ENCODE measurements at regions not wholly inside any gene's neighbourhood (a gene's known extent, or its start where the extent isn't known, plus 50 kb on each side); places are given as distances from the start of the nearest gene placed in this dataset.

DNA sequence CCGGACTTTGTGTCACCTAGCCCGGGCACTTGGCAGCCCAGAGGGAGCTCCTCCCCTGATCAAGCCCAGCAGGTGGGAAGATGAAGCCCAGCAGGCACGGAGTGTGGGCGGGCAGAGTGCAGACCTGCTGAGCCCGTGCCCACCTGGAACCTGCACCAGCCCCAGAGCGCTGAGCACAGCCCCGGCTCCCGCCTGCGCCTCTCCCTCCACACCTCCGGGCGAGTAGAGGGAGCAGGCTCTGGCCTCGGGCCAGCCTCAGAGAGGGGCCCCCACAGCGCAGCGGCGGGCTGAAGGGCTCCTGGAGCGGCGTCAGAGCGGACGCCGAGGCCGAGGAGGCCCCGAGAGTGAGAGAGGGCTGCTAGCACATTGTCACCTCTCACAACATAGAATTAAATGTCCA is 257.7 kb downstream of the VGLL3 start:
- no peak for DNase-seq (ENCODE audit: low read depth, low spot score)

- no peak for DNase-seq (ENCODE audit: low read depth, low spot score)
Observed at GRCh38 chr3:86731501-86731901, 259.4 kb downstream of the VGLL3 start.

DNA sequence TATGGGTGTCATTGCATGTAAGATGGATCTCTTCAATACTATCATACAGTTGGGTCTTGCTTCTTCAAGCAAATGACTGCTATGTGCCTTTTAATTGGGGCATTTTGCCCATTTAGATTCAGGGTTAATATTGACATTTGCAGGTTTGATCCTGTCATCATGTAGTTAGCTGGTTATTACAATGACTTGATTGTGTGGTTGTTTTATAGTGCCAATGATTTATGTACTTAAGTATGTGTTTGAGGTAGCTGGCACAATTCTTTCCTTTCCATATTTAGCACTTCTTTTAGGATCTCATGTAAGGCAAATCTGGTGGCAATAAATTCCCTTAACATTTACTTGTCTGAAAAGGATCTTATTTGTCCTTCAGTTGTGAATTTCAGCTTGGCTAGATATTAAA is 267.5 kb downstream of the VGLL3 start:
- no peak for DNase-seq (ENCODE audit: low read depth, low spot score)

GRCh38 chr3:86711634-86712033 is 279.3 kb downstream of the VGLL3 start:
- DNase-seq (ENCODE audit: low read depth, low spot score) = no peak

- no peak for DNase-seq (ENCODE audit: low read depth, low spot score)
Observed at GRCh38 chr3:86708893-86709292, 282.1 kb downstream of the VGLL3 start.

DNA sequence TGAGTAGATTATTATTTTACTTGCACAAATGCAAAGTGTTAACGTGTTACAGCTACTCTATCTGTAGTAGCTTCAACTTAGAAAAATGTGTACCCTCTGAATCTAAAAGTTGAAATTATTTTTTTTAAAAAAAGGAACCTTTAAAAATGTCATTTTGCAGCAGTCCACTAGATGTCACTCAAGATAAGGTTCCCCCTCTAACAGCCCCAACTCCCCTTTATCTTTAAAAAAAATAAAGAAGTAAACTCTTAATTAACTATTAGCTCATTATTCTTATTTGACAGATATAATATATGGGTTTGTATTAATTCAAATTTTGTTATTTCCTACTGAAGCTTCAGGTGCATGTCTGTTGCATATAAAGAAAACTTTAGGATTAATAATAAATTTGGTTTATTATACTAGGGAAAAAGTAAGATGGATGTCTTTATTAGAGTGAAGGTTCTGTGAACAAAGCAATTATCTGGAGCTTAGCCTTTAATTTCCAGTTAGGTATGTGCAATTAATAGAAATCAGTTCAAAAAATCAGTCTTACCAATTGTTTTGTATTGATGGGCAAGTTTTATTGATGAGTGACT is 288.5 kb downstream of the VGLL3 start:
- no peak for DNase-seq (ENCODE audit: low read depth, low spot score)

GRCh38 chr3:86695752-86696151 is 295.2 kb downstream of the VGLL3 start:
- no peak for DNase-seq (ENCODE audit: low read depth, low spot score)

GRCh38 chr3:86673991-86674390 is 317.0 kb downstream of the VGLL3 start:
- no peak for DNase-seq (ENCODE audit: low read depth, low spot score)

- no peak for DNase-seq (ENCODE audit: low read depth, low spot score)
Observed at GRCh38 chr3:86661817-86662216, 329.1 kb downstream of the VGLL3 start.

- DNase-seq (ENCODE audit: low read depth, low spot score) = no peak
Observed at GRCh38 chr3:86658876-86659275, 332.1 kb downstream of the VGLL3 start.

DNA sequence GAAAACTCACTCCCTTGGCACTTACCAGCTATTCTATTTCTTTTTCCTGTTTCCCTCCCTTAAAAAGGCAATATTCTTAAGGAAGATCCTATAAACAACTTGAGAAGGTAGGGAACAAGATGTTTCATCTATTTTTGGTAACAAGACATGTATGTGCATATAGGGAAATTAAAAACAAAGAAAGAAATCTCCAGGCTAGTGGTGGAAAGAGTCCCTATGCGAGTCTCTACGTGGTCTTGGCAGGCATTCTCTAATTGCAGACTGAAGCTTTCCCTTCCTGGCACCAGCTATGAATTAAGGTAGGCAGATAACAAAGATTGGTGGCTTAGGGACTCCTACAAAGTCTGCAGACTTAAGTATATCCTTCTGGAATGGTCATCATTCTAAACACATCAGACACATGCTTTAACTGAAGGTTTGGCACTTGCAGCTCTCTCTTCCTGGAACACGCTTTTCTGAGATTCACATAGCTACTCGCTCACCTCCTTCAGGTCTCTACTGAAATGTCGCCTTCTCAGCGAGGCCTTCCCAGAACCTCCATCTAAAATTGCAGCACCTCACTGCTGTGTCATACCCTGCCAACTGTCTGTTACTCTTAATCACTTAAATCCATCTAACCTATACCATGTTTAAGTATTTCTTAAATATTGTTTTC is 336.0 kb downstream of the VGLL3 start:
- DNase-seq (ENCODE audit: low read depth, low spot score) = no peak

DNA sequence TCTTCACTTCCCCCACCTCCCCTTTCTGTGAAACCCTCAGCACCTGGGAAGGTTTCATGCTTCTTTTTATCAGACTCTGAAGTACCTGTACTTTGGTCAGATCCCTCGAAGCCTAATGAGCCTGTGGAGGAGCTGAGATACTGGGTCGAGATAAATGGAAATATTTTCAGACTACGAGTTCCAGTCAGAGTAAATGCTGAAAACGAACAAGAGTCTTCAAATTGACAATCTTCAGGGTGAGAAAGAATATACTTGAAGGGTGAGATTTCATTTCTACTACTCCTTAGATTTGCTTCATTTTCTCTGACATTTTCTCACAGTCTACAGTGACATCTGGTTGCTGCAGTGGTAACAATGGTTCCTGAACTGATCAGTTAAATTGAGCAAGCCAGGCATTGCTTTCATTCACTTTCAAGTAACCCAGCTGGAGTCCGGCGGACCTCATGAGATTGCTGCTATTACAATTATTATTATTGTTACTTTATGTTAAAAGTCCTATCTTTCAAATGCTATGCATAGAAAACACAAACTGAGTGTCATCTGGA is 337.2 kb downstream of the VGLL3 start:
- DNase-seq (ENCODE audit: low read depth, low spot score) = no peak

- DNase-seq (ENCODE audit: low read depth, low spot score) = no peak
Observed at GRCh38 chr3:86648087-86648486, 342.9 kb downstream of the VGLL3 start.

DNA sequence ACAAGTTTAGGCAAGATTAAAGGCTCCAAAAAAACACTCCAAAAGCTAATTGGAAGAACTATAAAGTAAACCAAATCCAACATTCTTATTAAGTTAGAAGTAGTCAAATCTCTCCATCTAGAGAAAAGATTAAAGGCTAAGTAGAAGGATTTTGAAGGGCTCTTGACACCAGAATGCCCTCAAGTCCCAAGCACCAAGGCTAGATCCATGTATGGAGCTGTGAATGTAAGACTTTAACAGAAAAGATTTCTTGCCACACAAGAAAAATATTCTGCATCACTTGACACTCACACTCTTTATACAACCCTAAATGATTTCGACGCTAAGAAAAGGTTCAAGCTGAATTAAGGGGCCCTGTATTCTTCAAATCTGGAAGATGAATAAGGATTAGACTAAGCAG is 345.2 kb downstream of the VGLL3 start:
- DNase-seq (ENCODE audit: low read depth, low spot score) = no peak

GRCh38 chr3:86634361-86634760 is 356.6 kb downstream of the VGLL3 start:
- DNase-seq (ENCODE audit: low read depth, low spot score) = no peak

DNA sequence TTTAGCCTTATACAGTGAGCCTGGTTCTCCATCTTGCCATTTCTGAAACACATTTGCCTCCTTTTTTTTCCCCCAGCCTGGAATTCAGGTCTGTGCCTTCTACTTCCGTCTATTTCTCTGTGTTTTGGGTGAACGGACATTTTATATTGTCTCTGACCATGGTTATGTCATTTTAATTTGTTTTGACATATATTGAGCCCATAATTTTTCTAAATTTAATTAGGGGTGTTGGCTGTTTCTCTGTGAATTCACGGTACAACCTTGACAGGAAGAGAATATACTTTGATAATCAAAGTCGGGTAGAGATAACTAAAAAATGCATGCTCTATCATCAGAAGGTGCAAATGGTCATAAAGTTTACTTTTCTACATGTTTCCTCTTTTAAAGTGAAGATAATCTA is 361.4 kb downstream of the VGLL3 start:
- DNase-seq (ENCODE audit: low read depth, low spot score) = no peak

DNA sequence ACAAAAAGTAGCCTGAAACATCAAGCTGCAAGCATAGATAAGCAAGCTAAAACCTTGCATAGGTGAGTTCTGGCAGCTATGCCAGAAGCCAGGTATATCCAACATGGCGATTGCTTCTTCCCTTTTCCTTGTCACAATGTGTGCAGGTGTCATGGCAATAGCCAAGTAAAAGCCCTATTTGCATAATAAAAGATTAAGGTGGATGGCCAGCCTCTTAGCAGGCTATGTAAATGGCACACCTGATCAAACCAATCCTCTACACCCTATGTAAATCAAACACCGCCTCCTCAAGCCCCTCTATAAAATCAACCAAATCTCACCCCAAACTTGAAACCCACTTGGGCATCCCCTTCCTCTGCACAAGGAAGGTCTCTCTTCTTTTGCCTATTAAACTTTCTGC is 366.8 kb downstream of the VGLL3 start:
- no peak for DNase-seq (ENCODE audit: low read depth, low spot score)

GRCh38 chr3:86618706-86619105 is 372.2 kb downstream of the VGLL3 start:
- DNase-seq (ENCODE audit: low read depth, low spot score) = no peak

DNA sequence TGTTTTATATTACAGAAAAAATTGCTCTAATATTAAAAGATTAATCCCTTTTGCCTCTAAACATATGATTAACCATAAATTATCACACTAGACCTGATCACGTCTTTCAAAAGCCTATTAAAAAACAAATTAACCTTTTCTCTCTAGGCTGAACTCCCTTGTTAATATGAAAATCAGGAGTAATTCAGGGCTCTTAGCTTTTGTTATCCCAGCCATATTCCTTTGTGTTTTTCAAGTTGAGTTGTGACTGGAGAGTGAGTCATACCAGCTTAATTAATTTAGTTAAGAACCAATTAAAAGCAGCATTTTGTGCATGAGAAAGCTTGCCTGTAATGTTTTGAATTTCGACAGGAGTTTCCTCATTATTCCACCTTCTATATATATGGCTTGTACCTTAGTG is 385.8 kb downstream of the VGLL3 start:
- no peak for DNase-seq (ENCODE audit: low read depth, low spot score)

DNA sequence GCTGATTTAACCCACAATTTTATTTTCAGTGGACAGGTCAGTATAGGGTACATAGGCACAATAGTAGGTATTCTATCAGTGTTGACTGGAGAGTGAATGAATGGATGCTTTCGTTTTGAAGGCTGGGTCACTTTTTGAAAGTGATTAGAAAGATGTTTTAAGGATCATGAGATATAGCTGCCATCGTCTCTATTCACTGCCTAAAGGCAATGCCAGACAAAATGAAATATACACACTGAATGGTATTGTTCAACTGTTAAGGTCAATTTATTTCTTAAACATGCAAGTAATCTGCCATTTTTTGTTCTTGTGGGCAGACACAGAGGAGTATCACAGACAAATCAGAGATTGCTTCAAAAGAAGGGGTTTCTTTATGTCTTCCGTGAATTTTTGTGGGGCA is 395.3 kb downstream of the VGLL3 start:
- no peak for DNase-seq (ENCODE audit: low read depth, low spot score)

GRCh38 chr3:86594838-86595237 is 396.1 kb downstream of the VGLL3 start:
- DNase-seq (ENCODE audit: low read depth, low spot score) = no peak

GRCh38 chr3:86578071-86578470 is 412.9 kb downstream of the VGLL3 start:
- no peak for DNase-seq (ENCODE audit: low read depth, low spot score)

DNA sequence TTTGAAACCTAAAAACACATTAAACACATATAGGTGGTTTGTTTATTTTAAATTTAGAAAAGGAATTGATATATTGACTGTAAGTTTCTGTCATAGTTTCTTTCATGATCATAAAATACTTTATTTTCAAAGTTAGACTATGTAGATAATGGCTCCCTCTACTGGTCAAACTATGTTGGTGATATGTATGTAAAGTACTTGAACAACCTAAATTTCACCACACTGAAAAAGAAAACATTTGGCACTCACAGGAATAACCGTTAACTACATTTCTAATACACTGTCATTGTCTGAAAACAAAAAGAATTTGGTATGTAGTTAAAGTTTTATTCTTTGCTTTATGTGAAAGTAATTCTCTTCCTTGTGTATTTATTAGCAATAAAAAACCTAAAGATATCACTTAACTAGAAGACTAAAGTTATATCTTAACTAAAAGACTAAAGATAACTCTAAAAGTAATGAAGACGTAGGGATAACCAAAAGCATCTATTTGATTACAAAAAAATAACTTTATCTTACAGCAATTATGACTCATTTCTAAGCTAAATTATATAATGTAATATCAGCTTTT is 427.5 kb downstream of the VGLL3 start:
- DNase-seq (ENCODE audit: low read depth, low spot score) = no peak
